ENCODE measurements at regions not wholly inside any gene's neighbourhood (a gene's known extent, or its start where the extent isn't known, plus 50 kb on each side); places are given as distances from the start of the nearest gene placed in this dataset.

GRCh38 chr10:131000244-131000643 lies 311.3 kb downstream of the TCERG1L start:
- WGBS, 2 donors (ENCODE audit: low coverage in 1 of 2) = 73% methylated on average over 6 of the region's 6 CpGs; no CpG with 5 or more reads in 1 of the 2 donors
- intact Hi-C loops (cut with DNase I; ENCODE audit: low total_unique reads) = no loop called here
- no peaks in the 10 kb centered on the region for H3K27me3 ChIP-seq
- H3K4me3 ChIP-seq = no peak overlapping the region
- no peaks in the 10 kb centered on the region for H3K36me3 ChIP-seq
- in situ Hi-C loops (cut with MboI; ENCODE audit: low pct_ligation_motif_present in 1 of 4, low pct_unique_long_range_greater_than_20kb in 1 of 4, low sequenced_read_pairs in 3 of 4) = no loop called here
- H3K27ac ChIP-seq = no peak overlapping the region
- H3K4me1 ChIP-seq = no peaks in the 10 kb centered on the region
- no peaks in the 10 kb centered on the region for H3K9me3 ChIP-seq
- TF ChIP-seq POLR2AphosphoS5 (IDR thresholded peaks at IDR 0.05) (no peak), POLR2A (IDR thresholded peaks at IDR 0.05) (no peak), CTCF (IDR thresholded peaks at IDR 0.05) (no peak), EP300 (IDR thresholded peaks at IDR 0.05; ENCODE audit: low read depth) (no peak)
- no peak for DNase-seq

- intact Hi-C loops (cut with DNase I; ENCODE audit: low total_unique reads) (no loop called here), in situ Hi-C loops (cut with MboI; ENCODE audit: low pct_ligation_motif_present in 1 of 4, low pct_unique_long_range_greater_than_20kb in 1 of 4, low sequenced_read_pairs in 3 of 4) (no loop called here)
- H3K36me3 ChIP-seq = no peaks in the 10 kb centered on the region
- no peak overlapping the region for H3K27ac ChIP-seq
- no peaks in the 10 kb centered on the region for H3K4me1 ChIP-seq
- WGBS, 2 donors (ENCODE audit: low coverage in 1 of 2) = 52 to 71% methylated on average over 4 of the region's 4 CpGs
- no peaks in the 10 kb centered on the region for H3K9me3 ChIP-seq
- TF ChIP-seq CTCF (IDR thresholded peaks at IDR 0.05) (no peak), POLR2A (IDR thresholded peaks at IDR 0.05) (no peak), POLR2AphosphoS5 (IDR thresholded peaks at IDR 0.05) (no peak)
- no peak for DNase-seq
- no peaks in the 10 kb centered on the region for H3K27me3 ChIP-seq
- H3K4me3 ChIP-seq = no peak overlapping the region
Measured at GRCh38 chr10:131000743-131001142, 310.8 kb downstream of the TCERG1L start.

DNA sequence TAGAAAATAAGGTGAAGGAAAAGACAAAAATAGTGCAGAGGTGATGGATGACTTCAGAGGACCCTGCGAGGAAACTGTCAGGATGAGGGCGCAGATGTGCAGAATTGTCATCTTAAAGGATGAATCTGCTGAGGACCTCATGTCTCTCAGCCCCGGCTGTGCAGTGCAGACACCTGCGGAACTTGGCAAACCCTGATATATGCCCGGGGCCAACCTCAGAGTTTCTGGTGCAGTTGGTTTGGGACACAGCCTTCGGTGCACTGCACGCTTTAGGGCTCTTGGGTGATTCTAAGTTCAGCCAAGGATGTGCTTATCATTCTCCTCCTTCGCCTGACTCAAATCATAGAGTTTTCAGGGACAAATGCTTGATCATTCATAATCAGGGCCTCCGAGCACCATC lies 310.1 kb downstream of the TCERG1L start:
- TF ChIP-seq EP300 (IDR thresholded peaks at IDR 0.05; ENCODE audit: low read depth) = no peak
- no peak for TF ChIP-seq CTCF (IDR thresholded peaks at IDR 0.05)
- TF ChIP-seq POLR2AphosphoS5 (IDR thresholded peaks at IDR 0.05) = no peak
- TF ChIP-seq POLR2A (IDR thresholded peaks at IDR 0.05) = no peak
- intact Hi-C loops (cut with DNase I; ENCODE audit: low total_unique reads) = no loop called here

DNA sequence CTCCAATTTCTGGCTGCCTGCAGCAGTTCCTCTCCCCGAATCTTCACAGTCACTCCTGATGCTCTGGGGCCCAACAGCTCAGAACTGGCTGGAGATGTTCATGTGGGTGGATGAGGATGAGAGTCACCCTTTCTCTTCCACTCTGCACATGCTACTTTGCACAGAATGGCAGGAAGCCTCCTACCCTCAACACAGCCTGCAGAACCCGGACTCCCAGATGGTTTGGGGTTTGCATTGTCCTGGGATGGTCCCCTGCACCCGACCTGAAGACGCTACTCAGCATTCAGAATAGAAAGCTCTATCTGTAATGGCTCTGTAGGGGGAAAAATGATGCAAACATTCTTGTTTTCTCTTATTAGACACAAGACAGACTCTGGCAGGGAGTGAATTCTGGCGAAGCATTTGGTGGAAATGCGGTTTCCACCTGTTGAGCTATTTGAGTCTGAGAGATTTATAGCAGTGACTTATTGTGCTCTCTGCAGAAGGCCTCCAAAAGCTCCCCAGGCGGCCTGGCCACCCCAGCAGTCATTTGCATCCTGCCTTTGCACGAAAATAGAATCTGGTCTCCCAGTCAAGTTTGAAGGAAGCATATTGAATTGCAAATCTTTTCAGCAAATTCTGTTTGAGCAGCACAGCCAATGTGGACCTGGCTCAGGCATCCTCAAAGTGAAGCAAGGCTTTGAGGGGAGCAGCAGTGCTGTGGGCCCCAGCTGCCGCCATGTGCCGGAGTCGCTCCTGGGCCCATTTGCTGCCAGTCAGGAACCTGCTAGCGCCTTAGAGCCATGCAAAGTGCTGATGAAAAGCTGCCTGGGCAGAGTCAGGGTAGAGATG lies 309.3 kb downstream of the TCERG1L start:
- 38 to 61% methylated on average over 2 to 11 of the region's 12 CpGs for WGBS, 2 donors (ENCODE audit: low coverage in 1 of 2)
- Histone ChIP-seq H3K27ac (no peak overlapping the region), H3K4me1 (no peaks in the 10 kb centered on the region), H3K4me3 (no peak overlapping the region), H3K27me3 (no peaks in the 10 kb centered on the region), H3K9me3 (no peaks in the 10 kb centered on the region), H3K36me3 (no peaks in the 10 kb centered on the region)
- TF ChIP-seq EP300 (IDR thresholded peaks at IDR 0.05; ENCODE audit: low read depth) = no peak
- TF ChIP-seq CTCF (IDR thresholded peaks at IDR 0.05) = no peak
- TF ChIP-seq POLR2A (IDR thresholded peaks at IDR 0.05) = no peak
- TF ChIP-seq POLR2AphosphoS5 (IDR thresholded peaks at IDR 0.05) = no peak
- DNase-seq = no peak
- intact Hi-C loops (cut with DNase I; ENCODE audit: low total_unique reads) = no loop called here
- in situ Hi-C loops (cut with MboI; ENCODE audit: low pct_ligation_motif_present in 1 of 4, low pct_unique_long_range_greater_than_20kb in 1 of 4, low sequenced_read_pairs in 3 of 4) = no loop called here

More for the DNA sequence above, 310.1 kb downstream of the TCERG1L start:
- no peaks in the 10 kb centered on the region for H3K4me1 ChIP-seq
- DNase-seq = no peak
- 80 to 87% methylated on average over 1 to 9 of the region's 9 CpGs for WGBS, 2 donors (ENCODE audit: low coverage in 1 of 2)
- no peaks in the 10 kb centered on the region for H3K27me3 ChIP-seq
- H3K4me3 ChIP-seq = no peak overlapping the region
- H3K9me3 ChIP-seq = no peaks in the 10 kb centered on the region
- in situ Hi-C loops (cut with MboI; ENCODE audit: low pct_ligation_motif_present in 1 of 4, low pct_unique_long_range_greater_than_20kb in 1 of 4, low sequenced_read_pairs in 3 of 4) = no loop called here
- H3K36me3 ChIP-seq = no peaks in the 10 kb centered on the region
- no peak overlapping the region for H3K27ac ChIP-seq
